Body of pancreas (tissue), 4 donors: ENCODE measurements at regions not wholly inside any gene's neighbourhood (a gene's known extent, or its start where the extent isn't known, plus 50 kb on each side); places are given as distances from the start of the nearest gene placed in this dataset.

Experiments used
- CTCF ChIP-seq, 7 experiments: fragments of 450-650 bp in 4 of 7; fragments of 200-600 bp in 3 of 7; sonication (generic) in 3 of 7; IDR thresholded peaks; one replicate each; pipeline ENCODE4 v1.5.1; 2016 to 2019; ENCODE audit warnings: antibody characterized with exemption in 7 of 7
- POLR2A ChIP-seq, 3 donors: fragments of 450-650 bp; IDR thresholded peaks; one replicate each; pipeline ENCODE4 v1.6.1; 2016; ENCODE audit warnings: antibody characterized with exemption in 3 of 3, mild to moderate bottlenecking in 2 of 3

DNA sequence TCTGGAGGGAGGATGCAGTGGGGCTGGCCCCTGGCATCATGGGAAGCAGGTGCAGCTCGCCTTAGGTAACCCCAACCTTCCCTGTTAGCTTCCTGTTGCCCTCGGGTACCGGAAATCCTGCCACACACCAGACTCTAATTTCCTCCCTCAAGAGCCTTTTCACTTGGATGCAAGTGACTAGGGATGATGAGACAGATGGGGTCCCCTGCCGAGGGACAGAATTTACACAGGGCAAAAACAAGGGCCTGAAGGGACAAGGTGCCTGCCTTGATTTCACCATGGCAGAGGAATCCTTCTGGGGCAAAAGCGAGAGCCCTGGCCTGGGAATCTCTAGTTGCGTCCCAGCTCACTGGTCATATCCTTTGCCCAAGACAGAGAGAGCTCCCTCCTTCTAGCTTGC lies 263.1 kb downstream of the LOXHD1 start:
- TF ChIP-seq CTCF (IDR thresholded peaks at IDR 0.05) (no peak), POLR2A (IDR thresholded peaks at IDR 0.05) (no peak)
